Keratinocyte (primary cell): ENCODE measurements at regions not wholly inside any gene's neighbourhood (a gene's known extent, or its start where the extent isn't known, plus 50 kb on each side); places are given as distances from the start of the nearest gene placed in this dataset.

Experiments
- EZH2 ChIP-seq: IDR thresholded peaks from one replicate; pipeline ENCODE4 v1.6.1; 2012; ENCODE audit warnings: inconsistent platforms, mild to moderate bottlenecking, low read length, moderate library complexity
- TF ChIP-seq, protein P1 (sequence below), 3 experiments: IDR thresholded peaks in 1 of 3; conservative IDR thresholded peaks in 1 of 3; optimal IDR thresholded peaks in 1 of 3; 2 replicates in 2 of 3; 3 replicates in 1 of 3; pipeline versions ENCODE3 to v1.5.1; 2011; ENCODE audit warnings: low read length in 3 of 3, mild to moderate bottlenecking in 3 of 3, moderate library complexity in 2 of 3, control low read depth in 1 of 3, inconsistent platforms in 1 of 3; ENCODE audit not compliant: insufficient read depth in 2 of 3; ENCODE audit errors: extremely low read depth in 1 of 3

DNA sequence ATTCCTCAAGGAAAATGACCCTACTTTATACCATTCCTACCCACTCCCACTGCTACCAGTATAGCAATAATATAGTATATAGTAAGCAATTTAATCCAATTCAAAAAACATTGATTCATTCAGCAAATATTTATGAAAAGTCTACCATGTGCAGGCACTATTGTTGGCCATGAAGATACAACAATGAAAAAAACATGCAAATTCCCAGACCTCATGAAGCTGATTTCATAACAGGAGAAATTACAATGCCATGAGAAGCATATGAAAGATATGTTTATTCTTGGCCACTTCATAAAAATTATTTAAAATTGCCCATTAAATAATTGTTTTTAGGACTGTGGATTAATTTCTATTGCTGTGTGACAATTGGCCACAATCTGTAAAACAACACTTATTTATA lies 315.8 kb upstream of the COL8A1 start:
- TF ChIP-seq, protein P1, sequence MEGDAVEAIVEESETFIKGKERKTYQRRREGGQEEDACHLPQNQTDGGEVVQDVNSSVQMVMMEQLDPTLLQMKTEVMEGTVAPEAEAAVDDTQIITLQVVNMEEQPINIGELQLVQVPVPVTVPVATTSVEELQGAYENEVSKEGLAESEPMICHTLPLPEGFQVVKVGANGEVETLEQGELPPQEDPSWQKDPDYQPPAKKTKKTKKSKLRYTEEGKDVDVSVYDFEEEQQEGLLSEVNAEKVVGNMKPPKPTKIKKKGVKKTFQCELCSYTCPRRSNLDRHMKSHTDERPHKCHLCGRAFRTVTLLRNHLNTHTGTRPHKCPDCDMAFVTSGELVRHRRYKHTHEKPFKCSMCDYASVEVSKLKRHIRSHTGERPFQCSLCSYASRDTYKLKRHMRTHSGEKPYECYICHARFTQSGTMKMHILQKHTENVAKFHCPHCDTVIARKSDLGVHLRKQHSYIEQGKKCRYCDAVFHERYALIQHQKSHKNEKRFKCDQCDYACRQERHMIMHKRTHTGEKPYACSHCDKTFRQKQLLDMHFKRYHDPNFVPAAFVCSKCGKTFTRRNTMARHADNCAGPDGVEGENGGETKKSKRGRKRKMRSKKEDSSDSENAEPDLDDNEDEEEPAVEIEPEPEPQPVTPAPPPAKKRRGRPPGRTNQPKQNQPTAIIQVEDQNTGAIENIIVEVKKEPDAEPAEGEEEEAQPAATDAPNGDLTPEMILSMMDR (optimal IDR thresholded peaks at IDR 0.05 in 1 of 3, IDR thresholded peaks at IDR 0.05 in 1 of 3, conservative IDR thresholded peaks at IDR 0.05 in 1 of 3; ENCODE audit: extremely low read depth in 1 of 3, insufficient read depth in 2 of 3, low read length in 3 of 3) = no peak
- TF ChIP-seq EZH2 = no peak
